GM18868 (cell line): ENCODE measurements at regions not wholly inside any gene's neighbourhood (a gene's known extent, or its start where the extent isn't known, plus 50 kb on each side); places are given as distances from the start of the nearest gene placed in this dataset.
"Not testable (repeated sequence)": the region's sequence is repeated elsewhere in the genome, so short reads cannot be mapped to it uniquely, and the experiment has no call there.

Source experiments
- ATAC-seq: cut with Tn5 transposase; IDR thresholded peaks from one replicate; pipeline ENCODE4 v1.9.1; 2021; ENCODE audit warnings: mild to moderate bottlenecking, moderate library complexity; ENCODE audit not compliant: unreplicated experiment

GRCh38 chr18:58805467-58806187 is 59.0 kb upstream of the ZNF532 start:
- no peak for ATAC-seq

GRCh38 chr18:58806826-58807714 is 57.6 kb upstream of the ZNF532 start:
- peak; percentile 97 for ATAC-seq

DNA sequence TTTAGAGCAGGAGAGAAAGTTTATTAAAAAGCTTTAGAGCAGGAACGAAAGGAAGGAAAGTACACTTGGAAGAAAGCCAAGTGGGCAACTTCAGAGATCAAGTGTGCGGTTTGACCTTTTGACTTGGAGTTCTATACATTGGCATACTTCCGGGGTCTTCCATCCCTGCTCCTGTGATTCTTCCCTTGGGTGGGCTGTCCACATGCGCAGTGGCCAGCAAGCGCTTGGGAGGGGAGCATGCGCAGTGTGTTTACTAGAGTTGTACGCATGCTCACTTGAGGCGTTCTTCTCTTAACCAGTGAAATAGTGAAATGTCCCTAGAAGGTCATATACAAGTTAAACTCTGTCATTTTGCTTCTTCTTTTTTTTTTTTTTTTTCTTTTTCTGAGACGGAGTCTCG is 56.9 kb upstream of the ZNF532 start:
- no peak for ATAC-seq

- ATAC-seq = no peak
Measured at GRCh38 chr18:58808349-58808748, 56.3 kb upstream of the ZNF532 start.

- not testable (repeated sequence) for ATAC-seq
Measured at GRCh38 chr18:58811859-58812258, 52.8 kb upstream of the ZNF532 start.

- no peak for ATAC-seq
Measured at GRCh38 chr18:58813105-58813504, 51.6 kb upstream of the ZNF532 start.

GRCh38 chr18:58813561-58814225 is 51.0 kb upstream of the ZNF532 start:
- no peak for ATAC-seq

GRCh38 chr18:58814317-58814716 is 50.4 kb upstream of the ZNF532 start:
- no peak for ATAC-seq
